EL (cell line): ENCODE measurements at regions not wholly inside any gene's neighbourhood (a gene's known extent, or its start where the extent isn't known, plus 50 kb on each side); places are given as distances from the start of the nearest gene placed in this dataset.

Experiments
- DNase-seq: peaks from one replicate; pipeline ENCODE4 v3.0.0-alpha.2; 2016

- DNase-seq = peak; percentile 34
These were observed 88.0 kb downstream of the XCL2 start for GRCh38 chr1:168455764-168456163.

DNA sequence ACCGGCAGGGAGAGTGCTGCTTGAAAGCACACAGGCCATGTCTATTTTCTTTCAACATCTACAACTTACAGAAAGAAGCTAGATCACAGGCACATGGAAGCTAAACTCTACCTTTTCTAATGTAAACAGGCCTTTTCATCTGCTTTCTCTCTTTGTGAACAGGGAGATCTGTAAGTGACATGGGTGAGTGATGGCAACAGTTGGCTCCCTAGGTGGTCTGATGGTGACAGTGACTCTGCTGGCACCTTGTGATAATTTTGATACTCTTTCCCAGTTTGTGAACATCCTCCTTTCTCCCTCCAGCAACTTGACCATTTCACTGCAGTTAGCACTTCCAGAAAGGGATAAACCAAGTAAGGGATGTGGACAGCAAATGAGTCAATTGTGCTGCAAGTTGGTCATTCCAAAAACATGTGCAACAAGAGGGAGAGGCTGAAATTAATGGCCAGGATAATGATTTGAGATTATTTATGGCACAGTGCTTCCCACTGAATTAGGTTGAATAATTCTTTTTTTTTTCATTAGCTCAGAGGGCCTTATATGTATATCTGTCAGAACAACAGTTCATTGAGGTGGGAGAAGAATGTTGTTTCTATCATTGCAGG, 89.5 kb downstream of the XCL2 start:
- DNase-seq = peak; percentile 87

DNA sequence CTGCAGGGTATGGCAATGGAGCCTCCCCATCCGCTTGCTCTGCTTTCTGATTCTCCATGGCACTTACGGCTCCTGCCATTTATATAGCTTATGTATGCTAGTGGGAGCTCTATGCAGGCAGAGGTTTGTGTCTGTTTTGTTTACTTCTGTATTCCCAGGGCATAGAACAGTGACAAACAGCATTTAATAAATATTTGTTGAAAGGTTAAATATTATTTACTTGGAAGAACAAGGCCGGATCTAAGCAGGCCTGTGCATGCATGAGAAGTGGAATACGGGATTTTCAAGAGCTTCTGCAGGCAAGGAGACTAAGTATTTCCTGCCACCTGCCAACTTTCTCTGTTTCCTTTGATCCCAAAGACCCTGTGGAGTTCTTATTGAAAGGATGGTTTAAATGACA, 90.7 kb downstream of the XCL2 start:
- DNase-seq = no peak

GRCh38 chr1:168452329-168452728, 91.5 kb downstream of the XCL2 start:
- no peak for DNase-seq

DNA sequence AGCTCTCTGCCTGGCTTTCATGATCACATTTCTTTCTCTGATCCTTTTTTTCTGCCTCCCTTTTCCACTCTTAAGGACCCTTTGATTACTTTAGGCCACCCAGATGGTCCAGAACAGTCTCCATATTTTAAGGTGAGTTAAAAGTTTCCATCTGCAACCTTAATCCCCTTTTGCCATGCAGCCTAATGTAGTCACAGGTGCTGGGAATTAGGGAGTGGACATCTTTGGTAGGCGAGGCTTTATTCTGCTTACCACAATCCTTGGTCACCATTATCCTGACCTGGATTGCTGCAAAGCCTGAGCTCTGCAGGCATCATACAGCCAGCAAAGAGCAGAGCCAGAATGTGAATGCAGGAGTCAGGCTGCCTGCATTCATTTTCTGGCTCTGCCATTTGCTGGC, 95.9 kb downstream of the XCL2 start:
- no peak for DNase-seq

DNA sequence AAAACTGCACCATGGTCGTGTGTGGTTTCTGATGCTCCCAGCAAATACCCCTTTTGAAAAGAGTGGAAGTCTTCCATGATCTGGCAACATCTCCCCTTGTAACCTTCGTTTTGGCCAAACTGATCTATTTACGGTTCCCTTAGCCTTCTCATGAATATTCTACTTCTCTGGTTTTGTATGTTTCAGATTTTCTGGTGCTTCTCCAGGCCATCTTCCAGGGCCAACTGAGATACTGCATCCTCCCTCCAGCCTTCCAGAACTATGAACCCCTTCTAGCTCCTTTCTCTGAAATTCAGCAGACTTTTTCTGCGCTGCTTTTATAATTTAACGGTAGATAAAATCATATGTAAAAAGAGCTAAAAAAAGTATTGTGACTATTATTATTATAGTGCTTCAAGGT, 97.7 kb downstream of the XCL2 start:
- DNase-seq = no peak

GRCh38 chr1:168443899-168444298, 99.9 kb downstream of the XCL2 start:
- no peak for DNase-seq

DNA sequence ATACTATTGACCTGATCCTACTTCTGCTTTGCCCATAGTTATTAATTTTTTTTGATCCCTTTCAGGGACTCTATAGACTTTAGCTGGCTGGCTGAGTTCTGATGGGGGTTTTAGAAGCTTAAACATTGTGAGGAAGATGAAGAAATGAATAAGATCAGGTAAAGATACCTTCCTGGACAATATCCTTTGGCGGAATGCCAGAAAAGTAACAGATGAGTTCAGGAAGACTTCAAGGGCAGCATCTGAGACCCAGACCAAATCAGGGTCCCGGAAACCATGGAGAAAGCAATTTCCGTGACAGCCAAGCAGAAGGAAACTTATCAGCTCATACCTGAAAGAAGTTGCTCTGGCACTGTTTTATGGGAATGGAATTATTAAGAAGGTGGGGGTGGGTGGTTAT, 100.4 kb downstream of the XCL2 start:
- no peak for DNase-seq

GRCh38 chr1:168442931-168443330, 100.9 kb downstream of the XCL2 start:
- no peak for DNase-seq

DNA sequence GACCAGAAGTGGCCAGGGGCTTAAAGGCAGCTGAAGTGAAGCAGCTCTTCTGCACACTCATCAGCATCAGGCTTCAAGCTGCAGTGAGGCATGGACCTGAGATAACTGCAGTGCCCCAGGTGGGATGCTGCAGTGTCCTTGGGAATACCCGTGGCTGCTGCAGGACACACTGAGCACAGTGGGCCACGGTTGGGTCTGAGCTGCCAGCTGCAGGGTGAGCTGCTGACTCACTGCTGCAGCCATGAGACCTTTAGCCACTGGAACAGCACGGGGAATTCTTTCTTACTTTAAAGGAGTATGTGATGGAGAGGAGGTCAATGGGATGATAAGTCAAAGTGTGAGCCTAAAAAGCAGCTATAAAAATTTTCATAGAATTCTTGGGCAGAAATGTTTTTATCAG, 102.1 kb downstream of the XCL2 start:
- peak; percentile 48 for DNase-seq

DNA sequence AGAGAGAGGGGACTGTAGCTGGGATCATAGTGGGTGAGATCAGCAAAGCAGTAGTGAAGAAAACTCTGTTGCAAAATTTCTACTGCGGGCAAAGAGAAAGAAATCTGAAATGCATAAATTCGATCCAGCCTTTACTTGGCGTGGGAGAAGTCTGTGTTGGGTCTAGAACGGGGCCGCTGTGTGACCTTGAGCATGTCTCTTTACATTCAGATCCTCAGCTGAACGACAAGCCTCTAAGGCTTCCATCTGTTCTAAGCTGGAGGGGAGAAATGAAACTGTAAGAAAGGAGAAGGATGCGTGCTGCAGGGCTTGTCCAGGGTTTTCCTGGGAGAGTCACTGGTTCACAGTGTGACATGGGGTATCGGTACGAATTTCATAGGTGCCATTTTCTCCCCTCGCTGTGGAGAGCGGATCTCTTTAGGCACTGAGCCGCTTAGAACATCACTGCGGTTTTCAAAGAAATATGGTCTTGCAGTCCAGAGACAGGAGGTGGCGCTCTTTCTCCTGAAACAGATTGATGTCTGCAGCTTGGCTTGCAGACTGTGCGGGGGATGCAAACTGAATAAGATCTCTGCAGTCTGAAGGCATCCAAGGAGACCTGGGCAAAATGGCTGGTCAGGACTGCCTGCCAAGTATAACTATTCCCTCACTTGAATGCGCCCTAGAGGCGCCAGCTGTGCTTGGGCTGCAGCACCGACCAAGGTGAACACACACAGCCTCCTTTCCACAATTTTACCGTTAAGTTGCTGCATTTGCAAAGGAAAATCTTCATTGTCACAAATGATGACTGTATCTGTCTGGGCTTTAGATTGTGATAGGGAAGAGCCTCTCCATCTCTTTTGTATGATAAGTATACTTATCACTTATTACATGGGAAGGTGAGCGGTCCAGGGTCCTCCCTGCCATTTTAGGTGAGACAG, 104.1 kb downstream of the XCL2 start:
- peak; percentile 87 for DNase-seq

DNA sequence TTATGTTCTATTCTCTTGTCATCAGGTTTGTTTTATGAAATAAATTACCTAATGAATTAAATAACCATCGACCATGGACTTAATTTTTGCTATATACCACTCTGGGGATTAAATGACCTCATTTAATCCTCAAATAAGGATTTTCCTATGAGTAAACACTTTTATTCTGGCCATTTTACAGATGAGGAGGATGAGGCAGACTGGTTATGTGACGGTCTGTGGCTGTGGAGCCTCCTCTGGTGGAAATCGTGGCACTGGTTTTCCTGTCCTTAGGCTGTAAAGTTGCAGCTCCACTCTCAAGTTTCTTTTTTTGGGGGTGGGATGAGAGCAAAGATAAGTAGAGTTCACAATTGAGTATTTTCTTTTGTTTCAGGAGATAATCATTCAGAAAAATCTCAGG, 105.2 kb downstream of the XCL2 start:
- no peak for DNase-seq

GRCh38 chr1:168437821-168438220, 106.0 kb downstream of the XCL2 start:
- DNase-seq = no peak

- DNase-seq = no peak
These were observed 108.4 kb downstream of the XCL2 start for GRCh38 chr1:168435439-168435838.

- no peak for DNase-seq
These were observed 110.6 kb downstream of the XCL2 start for GRCh38 chr1:168433238-168433637.

DNA sequence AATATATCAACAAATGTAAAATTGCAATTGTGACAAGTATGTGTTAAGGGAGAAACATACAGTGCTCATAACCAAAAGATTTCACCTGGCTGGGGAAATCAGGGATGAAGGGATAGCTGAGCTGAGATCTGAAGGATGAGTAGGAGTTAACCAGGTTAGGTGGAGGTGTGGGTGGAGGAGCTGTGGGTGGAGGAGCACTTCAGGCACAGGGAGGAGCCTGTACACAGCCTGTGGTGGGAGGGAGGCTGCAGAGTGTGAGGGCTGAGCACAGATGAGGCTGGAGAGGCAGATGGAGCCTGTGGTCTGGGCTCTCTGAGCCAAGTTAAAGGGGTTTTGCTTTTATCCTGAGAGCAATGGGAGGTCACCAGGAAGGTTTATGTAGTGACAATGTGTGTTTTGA, 111.9 kb downstream of the XCL2 start:
- no peak for DNase-seq

- no peak for DNase-seq
These were observed 113.5 kb downstream of the XCL2 start for GRCh38 chr1:168430321-168430720.

DNA sequence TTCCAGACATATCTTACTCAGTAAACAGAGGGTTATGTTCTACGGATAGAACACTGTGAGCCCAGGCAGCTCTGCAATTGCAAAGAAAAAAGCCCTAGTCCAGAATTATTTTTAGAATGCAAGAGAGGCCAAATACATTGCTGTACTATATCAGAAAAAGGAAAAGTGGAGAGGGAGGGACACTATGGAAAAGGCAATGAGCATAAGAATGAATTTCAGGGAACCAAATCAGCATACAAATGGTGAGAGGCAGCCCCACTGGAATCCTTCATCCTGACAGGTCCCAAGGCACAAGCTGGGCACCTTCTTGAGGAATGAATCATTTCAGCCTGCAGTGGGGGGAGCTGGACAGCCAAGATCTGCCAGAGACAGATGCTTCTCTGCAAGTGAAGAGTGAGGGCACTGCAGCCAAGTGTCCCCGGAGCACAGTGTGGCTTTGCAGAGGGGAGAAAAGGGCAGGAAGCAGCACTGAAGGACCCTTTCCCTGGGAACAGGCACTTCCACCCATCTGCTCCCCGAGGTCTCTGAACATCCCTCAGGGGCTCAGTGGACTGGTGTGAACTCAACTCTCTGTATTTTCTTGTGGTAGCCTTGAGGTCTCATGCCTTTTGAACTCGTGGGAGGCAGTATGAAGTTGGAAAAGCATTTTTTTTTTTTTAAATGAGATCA, 115.6 kb downstream of the XCL2 start:
- peak; percentile 58 for DNase-seq

- DNase-seq = no peak
These were observed 116.7 kb downstream of the XCL2 start for GRCh38 chr1:168427051-168427450.

GRCh38 chr1:168424281-168424680, 119.5 kb downstream of the XCL2 start:
- no peak for DNase-seq

DNA sequence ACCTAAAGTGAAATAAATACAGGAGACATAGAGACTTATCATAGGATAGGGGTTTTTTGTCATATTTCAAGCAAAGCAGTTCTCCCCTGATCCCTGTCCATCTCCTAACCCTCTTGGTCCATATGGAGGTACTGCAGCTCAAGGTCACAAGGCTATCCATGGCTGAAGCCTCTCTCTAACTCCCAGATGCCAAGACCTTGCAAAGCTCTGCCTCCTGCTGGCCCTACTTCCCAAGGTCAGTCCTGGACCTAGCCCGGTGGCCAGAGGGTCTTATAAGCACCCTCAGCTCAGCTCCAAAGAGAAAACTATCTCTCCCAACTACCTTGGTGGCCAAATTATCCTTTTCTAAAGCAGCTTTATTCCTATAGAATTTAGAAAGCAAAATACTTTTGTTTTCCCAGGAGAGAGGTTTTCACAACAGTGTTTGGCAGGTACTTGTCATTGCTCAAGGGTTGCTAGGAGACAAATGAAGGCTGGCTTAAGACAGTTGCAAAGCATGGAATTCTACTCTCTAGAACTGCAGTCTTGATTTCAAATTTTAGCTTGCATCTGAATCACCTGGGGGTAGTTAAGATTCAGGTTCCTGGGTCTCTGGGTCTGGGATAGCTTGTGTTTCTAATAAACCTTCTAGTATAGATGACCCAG, 121.5 kb downstream of the XCL2 start:
- DNase-seq = no peak

GRCh38 chr1:168421399-168422004, 122.3 kb downstream of the XCL2 start:
- no peak for DNase-seq

- DNase-seq = no peak
These were observed 123.6 kb downstream of the XCL2 start for GRCh38 chr1:168420177-168420576.
